ENCODE measurements at regions not wholly inside any gene's neighbourhood (a gene's known extent, or its start where the extent isn't known, plus 50 kb on each side); places are given as distances from the start of the nearest gene placed in this dataset.

- Histone ChIP-seq H3K9me3 (ENCODE audit: control insufficient read depth, insufficient read depth, low read length) (no peaks in the 10 kb centered on the region), H3K27ac (ENCODE audit: low read depth, low read length) (no peak overlapping the region), H3K27me3 (ENCODE audit: control insufficient read depth, insufficient read depth, low read length) (no peaks in the 10 kb centered on the region), H3K4me3 (ENCODE audit: low read depth, low read length) (no peak overlapping the region)
- no peak for DNase-seq (ENCODE audit: low read depth, low spot score)
- no peak for TF ChIP-seq CTCF (IDR thresholded peaks at IDR 0.05; ENCODE audit: low read depth, low read length)
- ChIA-PET CTCF (no interaction called here), POLR2A (no interaction called here)
Observed at GRCh38 chr4:81621490-81621889, 149.8 kb upstream of the RASGEF1B start.

- Histone ChIP-seq H3K27me3 (ENCODE audit: control insufficient read depth, insufficient read depth, low read length) (no peaks in the 10 kb centered on the region), H3K27ac (ENCODE audit: low read depth, low read length) (no peak overlapping the region), H3K9me3 (ENCODE audit: control insufficient read depth, insufficient read depth, low read length) (no peaks in the 10 kb centered on the region), H3K4me3 (ENCODE audit: low read depth, low read length) (no peak overlapping the region)
- CTCF ChIA-PET = no interaction called here
- DNase-seq (ENCODE audit: low read depth, low spot score) = no peak
- POLR2A ChIA-PET = no interaction called here
- TF ChIP-seq CTCF (IDR thresholded peaks at IDR 0.05; ENCODE audit: low read depth, low read length) = no peak
Observed at GRCh38 chr4:81620442-81620841, 148.7 kb upstream of the RASGEF1B start.

- Histone ChIP-seq H3K9me3 (ENCODE audit: control insufficient read depth, insufficient read depth, low read length) (no peaks in the 10 kb centered on the region), H3K27ac (ENCODE audit: low read depth, low read length) (no peak overlapping the region), H3K4me3 (ENCODE audit: low read depth, low read length) (no peak overlapping the region), H3K27me3 (ENCODE audit: control insufficient read depth, insufficient read depth, low read length) (no peaks in the 10 kb centered on the region)
- POLR2A ChIA-PET = no interaction called here
- CTCF ChIA-PET = no interaction called here
- no peak for DNase-seq (ENCODE audit: low read depth, low spot score)
- no peak for TF ChIP-seq CTCF (IDR thresholded peaks at IDR 0.05; ENCODE audit: low read depth, low read length)
Observed at GRCh38 chr4:81617545-81617944, 145.8 kb upstream of the RASGEF1B start.

- H3K9me3 ChIP-seq (ENCODE audit: control insufficient read depth, insufficient read depth, low read length) = no peaks in the 10 kb centered on the region
- CTCF ChIA-PET = no interaction called here
- DNase-seq (ENCODE audit: low read depth, low spot score) = no peak
- no peak for TF ChIP-seq CTCF (IDR thresholded peaks at IDR 0.05; ENCODE audit: low read depth, low read length)
- no peak overlapping the region for H3K27ac ChIP-seq (ENCODE audit: low read depth, low read length)
- POLR2A ChIA-PET = no interaction called here
- no peaks in the 10 kb centered on the region for H3K27me3 ChIP-seq (ENCODE audit: control insufficient read depth, insufficient read depth, low read length)
- no peak overlapping the region for H3K4me3 ChIP-seq (ENCODE audit: low read depth, low read length)
Observed at GRCh38 chr4:81611221-81611620, 139.5 kb upstream of the RASGEF1B start.

GRCh38 chr4:81609844-81610243 is 138.1 kb upstream of the RASGEF1B start:
- no peak for TF ChIP-seq CTCF (IDR thresholded peaks at IDR 0.05; ENCODE audit: low read depth, low read length)
- no peak for DNase-seq (ENCODE audit: low read depth, low spot score)
- H3K4me3 ChIP-seq (ENCODE audit: low read depth, low read length) = no peak overlapping the region
- ChIA-PET CTCF (no interaction called here), POLR2A (no interaction called here)
- no peaks in the 10 kb centered on the region for H3K9me3 ChIP-seq (ENCODE audit: control insufficient read depth, insufficient read depth, low read length)
- H3K27me3 ChIP-seq (ENCODE audit: control insufficient read depth, insufficient read depth, low read length) = no peaks in the 10 kb centered on the region
- no peak overlapping the region for H3K27ac ChIP-seq (ENCODE audit: low read depth, low read length)
